ENCODE measurements at regions not wholly inside any gene's neighbourhood (a gene's known extent, or its start where the extent isn't known, plus 50 kb on each side); places are given as distances from the start of the nearest gene placed in this dataset.

GRCh38 chr13:72120632-72121031 lies 253.6 kb upstream of the DACH1 start:
- DNase-seq = no peak

DNA sequence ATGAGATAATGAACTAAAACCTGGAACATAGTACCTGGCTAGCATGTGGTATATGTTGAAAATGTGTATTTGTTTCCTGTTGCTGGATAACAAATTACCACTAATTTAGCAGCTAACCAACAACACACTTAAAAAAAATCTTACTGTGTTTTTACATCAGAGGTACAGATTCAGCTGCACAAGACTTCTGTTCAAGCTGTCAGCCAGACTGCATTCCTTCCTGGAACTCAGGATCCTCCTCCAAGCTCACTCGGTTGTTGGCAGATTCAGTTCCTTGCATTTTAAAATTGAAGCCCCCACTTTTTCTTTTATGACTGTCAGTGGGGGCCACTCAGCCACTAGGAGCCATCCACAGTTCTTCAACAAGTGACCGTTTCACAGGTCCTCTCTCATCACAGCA lies 246.9 kb upstream of the DACH1 start:
- DNase-seq = no peak

GRCh38 chr13:72113076-72113475 lies 246.1 kb upstream of the DACH1 start:
- DNase-seq = peak; percentile 23 to 28

- no peak for DNase-seq
Observed at GRCh38 chr13:72112216-72112615, 245.2 kb upstream of the DACH1 start.

DNA sequence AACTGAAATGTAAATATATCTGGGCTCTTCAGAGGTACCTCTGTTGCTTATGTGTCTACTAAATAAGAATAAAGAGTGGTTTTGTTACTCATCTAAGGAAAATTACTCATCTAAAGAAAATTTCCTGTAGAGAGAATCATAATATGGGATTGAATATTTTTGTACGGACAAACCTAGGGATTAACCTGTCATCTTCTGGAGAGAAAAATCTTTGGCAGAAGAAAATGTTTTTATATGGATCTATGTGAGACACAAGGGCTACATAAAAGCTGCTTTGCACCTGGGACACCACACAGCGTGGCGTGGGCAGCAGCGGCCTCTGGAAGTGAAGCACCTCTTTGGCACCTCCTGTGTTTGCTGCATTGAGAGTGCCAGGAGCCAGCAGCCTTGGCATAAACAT lies 242.9 kb upstream of the DACH1 start:
- no peak for DNase-seq

- DNase-seq = no peak
Observed at GRCh38 chr13:72104656-72105180, 237.7 kb upstream of the DACH1 start.

- no peak for DNase-seq
Observed at GRCh38 chr13:72101768-72102400, 234.9 kb upstream of the DACH1 start.

DNA sequence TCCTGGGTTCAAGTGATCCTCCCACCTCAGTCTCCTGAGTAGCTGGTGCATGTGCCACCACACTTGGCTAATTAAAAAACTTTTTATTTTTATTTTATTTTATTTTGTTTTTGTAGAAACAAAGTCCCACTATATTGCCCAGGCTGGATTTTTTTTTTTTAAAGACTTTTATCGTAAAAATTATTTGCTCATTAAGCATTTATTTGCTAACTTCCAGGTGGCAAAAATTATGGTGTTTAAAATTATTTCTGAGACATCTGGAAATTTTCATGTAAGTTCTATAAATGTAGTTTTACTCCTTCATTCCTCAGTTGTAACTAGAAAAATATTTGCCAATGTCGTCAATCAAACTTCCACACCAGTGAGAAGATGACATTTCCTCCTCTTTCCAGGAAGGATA lies 233.3 kb upstream of the DACH1 start:
- no peak for DNase-seq

GRCh38 chr13:72097568-72097967 lies 230.6 kb upstream of the DACH1 start:
- DNase-seq = no peak

DNA sequence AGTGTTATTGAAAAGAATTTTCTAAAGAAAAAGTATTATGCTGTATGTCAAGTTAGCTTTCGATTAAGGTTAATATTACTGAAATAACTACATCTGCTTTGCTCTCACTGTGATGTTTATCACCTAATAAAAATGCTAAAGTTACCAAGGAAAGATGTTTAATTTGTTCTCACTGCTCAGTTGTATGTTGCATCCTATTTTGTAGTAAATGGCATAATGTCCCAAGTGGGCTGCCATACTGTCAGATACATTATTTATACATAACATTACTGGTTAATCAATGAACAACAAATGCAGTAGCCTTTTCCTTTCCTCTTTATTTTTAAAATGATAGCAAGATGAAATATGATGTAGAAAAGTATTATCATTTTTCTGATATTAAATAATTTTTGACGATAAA lies 226.3 kb upstream of the DACH1 start:
- DNase-seq = no peak

- peak in 1 of 2 donors; percentile 6 for DNase-seq
Observed at GRCh38 chr13:72074663-72075062, 207.7 kb upstream of the DACH1 start.

- no peak for DNase-seq
Observed at GRCh38 chr13:72072261-72072660, 205.3 kb upstream of the DACH1 start.

DNA sequence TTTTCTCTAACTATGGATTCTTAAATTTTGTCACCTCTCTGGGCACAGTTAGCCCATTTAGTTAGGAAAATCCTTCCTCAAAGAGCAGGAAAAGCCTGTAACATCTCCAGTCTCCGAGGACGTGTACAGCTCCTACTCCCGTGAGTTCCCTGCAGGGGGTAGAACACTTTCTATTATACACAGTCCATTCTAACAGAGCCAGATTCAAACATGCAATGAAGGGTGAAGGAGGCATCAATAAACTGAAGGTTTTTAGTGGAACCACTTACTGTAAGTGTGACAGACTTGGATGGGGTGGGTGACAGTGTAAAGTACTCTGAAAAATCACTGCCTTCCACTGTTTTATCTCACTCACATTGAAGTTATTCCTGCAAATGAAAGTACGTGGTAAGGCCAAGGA lies 204.7 kb upstream of the DACH1 start:
- DNase-seq = no peak

DNA sequence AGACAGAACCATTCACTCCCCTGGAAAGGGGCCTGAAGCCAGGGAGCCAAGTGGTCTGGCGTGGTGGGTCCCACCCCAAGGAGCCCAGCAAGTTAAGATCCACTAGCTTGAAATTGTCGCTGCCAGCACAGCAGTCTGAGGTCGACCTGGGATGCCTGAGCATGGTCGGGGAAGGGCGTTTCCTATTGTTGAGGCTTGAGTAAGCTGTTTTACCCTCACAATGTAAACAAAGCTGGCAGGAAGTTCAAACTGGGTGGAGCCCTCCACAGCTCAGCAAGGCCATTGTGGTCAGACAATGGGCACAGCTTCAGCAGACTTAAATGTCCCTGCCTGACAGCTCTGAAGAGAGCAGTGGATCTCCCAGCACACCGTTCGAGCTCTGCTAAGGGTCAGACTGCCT lies 195.6 kb upstream of the DACH1 start:
- no peak for DNase-seq

DNA sequence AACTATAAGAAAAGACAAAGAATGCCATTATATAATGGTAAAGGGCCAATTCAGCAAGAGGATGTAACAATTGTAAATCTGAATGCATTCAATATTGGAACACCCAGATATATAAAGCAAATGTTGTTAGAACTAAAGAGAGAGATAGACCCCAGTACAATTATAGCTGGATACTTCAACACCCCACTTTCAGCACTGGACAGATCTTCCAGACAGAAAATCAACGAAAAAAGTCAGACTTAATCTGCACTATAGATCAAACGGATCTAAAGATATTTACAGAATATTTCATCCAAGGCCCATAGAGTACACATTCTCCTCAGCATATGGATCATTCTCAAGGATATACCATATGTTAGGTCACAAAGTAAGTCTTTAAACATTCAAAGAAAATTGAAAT lies 194.6 kb upstream of the DACH1 start:
- DNase-seq = no peak

DNA sequence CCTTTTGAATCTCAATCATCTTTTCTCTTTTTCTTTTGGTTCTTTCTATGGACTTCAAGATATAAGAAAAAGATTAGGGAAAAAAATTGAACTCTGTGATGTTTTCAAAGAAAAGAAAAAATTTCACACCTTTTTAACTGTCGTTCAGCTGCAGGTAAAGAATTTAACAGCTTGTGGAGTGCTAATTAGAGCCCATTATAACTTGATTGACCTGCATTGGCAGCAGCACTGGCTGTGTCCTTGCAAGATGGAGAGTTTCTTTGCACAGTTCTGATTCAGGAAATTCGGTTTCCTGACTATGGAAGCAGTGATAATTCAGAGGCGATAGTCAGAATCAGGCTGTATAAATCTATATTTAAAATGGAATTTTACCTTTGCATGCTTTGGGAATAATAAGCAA lies 183.2 kb upstream of the DACH1 start:
- no peak for DNase-seq

GRCh38 chr13:72043366-72043765 lies 176.4 kb upstream of the DACH1 start:
- DNase-seq = no peak

DNA sequence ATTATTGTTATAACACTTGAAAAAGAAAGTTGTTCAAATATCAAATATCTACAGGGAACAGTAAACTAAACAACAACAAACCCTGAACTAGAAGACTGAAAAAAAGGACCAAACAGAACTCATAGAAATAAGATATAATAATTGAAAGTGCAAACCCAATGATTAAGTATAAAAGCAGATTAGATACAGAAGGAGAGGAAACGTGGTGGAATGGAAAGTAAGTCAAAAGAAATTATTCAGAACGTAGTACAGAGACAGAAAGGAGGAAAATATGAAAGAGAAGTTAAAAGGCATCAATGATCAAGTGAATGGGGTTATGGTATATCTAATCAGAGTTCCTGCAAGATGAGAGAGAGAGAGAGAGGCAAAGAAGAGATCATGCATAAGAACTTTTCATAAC lies 174.2 kb upstream of the DACH1 start:
- DNase-seq = no peak

DNA sequence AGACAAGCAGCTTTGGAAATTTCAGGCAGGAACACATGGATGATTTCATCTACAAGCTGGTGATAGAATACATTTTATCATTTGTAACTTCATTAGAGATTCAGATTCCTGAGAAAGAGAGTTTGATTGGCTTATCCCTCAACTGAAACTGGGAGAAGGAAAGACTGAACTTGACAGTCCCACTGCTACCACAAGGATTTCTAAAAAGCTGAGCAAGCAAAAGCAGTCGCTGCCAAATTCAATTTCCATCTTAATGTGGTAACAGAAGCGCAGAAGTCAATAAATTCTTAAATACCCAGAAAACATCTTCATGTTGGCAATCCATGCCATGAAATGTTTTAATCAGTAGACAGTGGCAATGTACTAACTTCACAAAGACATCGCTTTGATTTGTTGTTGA lies 172.1 kb upstream of the DACH1 start:
- DNase-seq = no peak

GRCh38 chr13:72029981-72030380 lies 163.0 kb upstream of the DACH1 start:
- no peak for DNase-seq

DNA sequence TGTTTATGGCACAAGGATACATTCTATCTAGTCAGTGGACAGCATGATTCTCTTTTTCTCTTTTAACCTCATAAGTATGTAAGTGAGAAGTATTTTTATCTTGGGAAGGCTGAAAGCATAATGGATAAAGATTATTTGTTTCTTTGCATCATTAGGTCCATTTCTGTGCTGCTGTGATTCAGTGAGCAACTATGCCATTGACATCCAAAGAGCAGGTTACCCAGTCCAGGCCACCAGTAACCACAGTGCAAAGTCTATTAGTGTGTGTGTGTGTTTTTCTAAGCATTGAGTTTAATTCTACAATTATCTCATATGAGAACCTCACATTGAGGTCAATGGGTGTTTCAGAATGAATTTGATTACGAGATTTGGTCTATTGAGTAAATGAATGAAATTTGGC lies 158.8 kb upstream of the DACH1 start:
- no peak for DNase-seq

GRCh38 chr13:72023895-72024294 lies 156.9 kb upstream of the DACH1 start:
- no peak for DNase-seq

- DNase-seq = no peak
Observed at GRCh38 chr13:72005455-72005854, 138.5 kb upstream of the DACH1 start.

DNA sequence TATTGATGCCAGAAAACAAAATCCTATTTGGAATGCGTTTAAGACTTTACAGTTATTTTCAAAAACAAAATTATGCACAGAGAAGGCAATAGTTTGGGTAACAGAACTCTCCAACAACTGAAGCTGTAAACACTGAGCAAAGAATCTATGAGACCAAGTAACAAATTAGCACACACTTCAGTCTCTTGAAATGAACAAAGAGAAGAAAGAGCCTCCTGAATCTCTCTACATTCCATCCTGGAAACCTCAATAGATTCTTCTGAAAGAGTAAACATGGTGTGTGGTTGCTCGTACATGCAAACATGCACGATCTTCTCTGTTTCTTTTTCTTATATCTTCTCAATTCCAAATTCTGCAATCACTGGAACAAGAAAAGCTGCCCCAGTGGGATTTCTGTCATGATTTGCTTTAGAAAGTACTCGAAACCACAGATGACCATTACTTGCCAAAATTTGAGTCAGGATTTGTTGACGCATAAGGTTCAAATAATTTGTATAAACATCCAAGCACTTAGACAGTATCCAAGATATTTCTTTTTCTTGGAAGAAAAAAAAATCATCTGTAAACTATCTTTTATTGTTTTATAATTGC lies 137.9 kb upstream of the DACH1 start:
- DNase-seq = peak in 1 of 2 donors; percentile 1

All from right lung (tissue), 2 donors.